WTC11 (cell line): ENCODE measurements at regions not wholly inside any gene's neighbourhood (a gene's known extent, or its start where the extent isn't known, plus 50 kb on each side); places are given as distances from the start of the nearest gene placed in this dataset.

Experiments used
- ATAC-seq: fragments of 200-7000 bp; cut with Tn5 transposase; 2 replicates; pipeline ENCODE4 v1.10.0; 2021; ENCODE audit warnings: mild to moderate bottlenecking, moderate library complexity
- CTCF ChIA-PET: fragments of 300-600 bp; sonication (Branson Sonifier 250); formaldehyde crosslinking; loops from one replicate; lab custom pipeline; 2021; ENCODE audit warnings: antibody characterized with exemption; lab: Charles Lee
- POLR2A ChIA-PET: fragments of 350-600 bp; sonication (Branson Sonifier 250); formaldehyde crosslinking; loops from one replicate; lab custom pipeline; 2021; ENCODE audit warnings: antibody characterized with exemption; lab: Charles Lee
- DNase-seq: peaks from one replicate; pipeline ENCODE4 v3.0.0; 2021; ENCODE audit warnings: low spot score
- H3K27ac Mint-ChIP-seq: 2 replicates; pipeline ENCODE4 v1.8.0; 2021; ENCODE audit warnings: mixed read lengths
- H3K27me3 Mint-ChIP-seq: 2 replicates; pipeline ENCODE4 v1.8.0; 2021; ENCODE audit warnings: low read depth, mild to moderate bottlenecking, moderate library complexity, mixed read lengths
- H3K36me3 Mint-ChIP-seq: 2 replicates; pipeline ENCODE4 v1.8.0; 2021; ENCODE audit warnings: mixed read lengths
- H3K4me1 Mint-ChIP-seq: 2 replicates; pipeline ENCODE4 v1.8.0; 2022; ENCODE audit warnings: mixed read lengths
- H3K4me3 Mint-ChIP-seq: 2 replicates; pipeline ENCODE4 v1.8.0; 2021; ENCODE audit warnings: mild to moderate bottlenecking, moderate library complexity, mixed read lengths
- H3K9me3 Mint-ChIP-seq: 2 replicates; pipeline ENCODE4 v1.8.0; 2021; ENCODE audit warnings: mixed read lengths
- CDX4 ChIP-seq: fragments of 250-450 bp; sonication (Bioruptor Pico); IDR thresholded peaks from 2 replicates; pipeline ENCODE4 v1.9.0; 2021; ENCODE audit warnings: moderate library complexity, mild to moderate bottlenecking, inconsistent platforms, borderline replicate concordance
- CTCF ChIP-seq: fragments of 200-600 bp; IDR thresholded peaks from 2 replicates; pipeline ENCODE4 v1.8.0; 2022; ENCODE audit warnings: antibody characterized with exemption
- FOXK1 ChIP-seq: sonication (generic); formaldehyde crosslinking; IDR thresholded peaks from 2 replicates; pipeline ENCODE4 v1.8.0; 2022; ENCODE audit warnings: mild to moderate bottlenecking, moderate library complexity, missing genetic modification reagents
- GRHL2 ChIP-seq: fragments of 250-450 bp; sonication (Bioruptor Pico); IDR thresholded peaks from 2 replicates; pipeline ENCODE4 v1.8.0; 2022; ENCODE audit warnings: mild to moderate bottlenecking, moderate library complexity; ENCODE audit not compliant: insufficient replicate concordance, severe bottlenecking
- KAT7 ChIP-seq: sonication (generic); formaldehyde crosslinking; IDR thresholded peaks from 2 replicates; pipeline ENCODE4 v1.8.1; 2023; ENCODE audit warnings: missing genetic modification reagents, mild to moderate bottlenecking, borderline replicate concordance
- MAX ChIP-seq: sonication (generic); formaldehyde crosslinking; IDR thresholded peaks from 2 replicates; pipeline ENCODE4 v1.8.0; 2022; ENCODE audit warnings: mild to moderate bottlenecking, missing genetic modification reagents
- MXD4 ChIP-seq: fragments of 250-450 bp; sonication (Bioruptor Pico); IDR thresholded peaks from 2 replicates; pipeline ENCODE4 v1.8.0; 2021; ENCODE audit warnings: mild to moderate bottlenecking, moderate library complexity, borderline replicate concordance
- NFE2L1 ChIP-seq: sonication (generic); formaldehyde crosslinking; IDR thresholded peaks from 2 replicates; pipeline ENCODE4 v1.8.1; 2023; ENCODE audit warnings: missing genetic modification reagents
- NR3C1 ChIP-seq: sonication (generic); formaldehyde crosslinking; conservative IDR thresholded peaks from 2 replicates; pipeline ENCODE4 v1.8.1; 2023; ENCODE audit warnings: low read depth, mild to moderate bottlenecking, missing genetic modification reagents
- PRRX2 ChIP-seq: fragments of 250-450 bp; sonication (Bioruptor Pico); IDR thresholded peaks from 2 replicates; pipeline ENCODE4 v1.8.0; 2021; ENCODE audit warnings: mild to moderate bottlenecking
- SOX15 ChIP-seq: fragments of 250-450 bp; sonication (Bioruptor Pico); IDR thresholded peaks from 2 replicates; pipeline ENCODE4 v1.9.0; 2021; ENCODE audit warnings: mild to moderate bottlenecking
- USF1 ChIP-seq: sonication (generic); formaldehyde crosslinking; IDR thresholded peaks from 2 replicates; pipeline ENCODE4 v1.8.0; 2022; ENCODE audit warnings: mild to moderate bottlenecking, missing genetic modification reagents
- USF2 ChIP-seq: sonication (generic); formaldehyde crosslinking; IDR thresholded peaks from 2 replicates; pipeline ENCODE4 v1.8.1; 2023; ENCODE audit warnings: mild to moderate bottlenecking, missing genetic modification reagents, moderate library complexity

- H3K27ac Mint-ChIP-seq, result no peak overlapping the region
- ChIA-PET POLR2A (no interaction called here), CTCF (interaction anchor here (0.5 to 2.2 kb wide), 48 partner anchors 8 to 1637 kb away, joined by 3 to 94 read pairs (median 4); no protein-coding TSS in a partner anchor)
- no peak overlapping the region for H3K4me3 Mint-ChIP-seq
- H3K9me3 Mint-ChIP-seq, result peaks cover 26% of the 10 kb centered on the region
- H3K4me1 Mint-ChIP-seq, result peaks cover 6% of the 10 kb centered on the region; the same call in 1 of the 2 replicates
- no peaks in the 10 kb centered on the region for H3K36me3 Mint-ChIP-seq
- no peaks in the 10 kb centered on the region for H3K27me3 Mint-ChIP-seq
- TF ChIP-seq CTCF (peak; percentile 75), GRHL2 (CRISPR knock-in tag) (no peak)
- DNase-seq (peak; percentile 64), ATAC-seq (peak; percentile 98)
Measured at GRCh38 chr1:101357444-101357986, 120.7 kb downstream of the S1PR1 start.

- ATAC-seq, result no peak
- Mint-ChIP-seq H3K36me3 (no peaks in the 10 kb centered on the region), H3K27ac (no peak overlapping the region)
- POLR2A ChIA-PET, result no interaction called here
- TF ChIP-seq MAX (CRISPR knock-in tag), result no peak
- no peak for TF ChIP-seq PRRX2 (CRISPR knock-in tag)
- no peak for TF ChIP-seq MXD4 (CRISPR knock-in tag)
- no peak for TF ChIP-seq KAT7 (CRISPR knock-in tag)
- TF ChIP-seq FOXK1 (CRISPR knock-in tag), result no peak
- no peak for TF ChIP-seq CDX4 (CRISPR knock-in tag)
- no peak for TF ChIP-seq NFE2L1 (CRISPR knock-in tag)
- TF ChIP-seq, all 79 proteins: peak for 0
- Mint-ChIP-seq H3K4me3 (no peak overlapping the region), H3K27me3 (no peaks in the 10 kb centered on the region), H3K9me3 (peaks cover 26% of the 10 kb centered on the region), H3K4me1 (peaks cover 17% of the 10 kb centered on the region)
- DNase-seq, result no peak
- CTCF ChIA-PET, result no interaction called here
Measured at GRCh38 chr1:101360506-101360905, 123.7 kb downstream of the S1PR1 start.

- Mint-ChIP-seq H3K36me3 (no peaks in the 10 kb centered on the region), H3K4me3 (no peak overlapping the region), H3K4me1 (peaks cover 12% of the 10 kb centered on the region), H3K27me3 (no peaks in the 10 kb centered on the region), H3K27ac (no peak overlapping the region), H3K9me3 (peaks cover 21% of the 10 kb centered on the region)
- DNase-seq, result no peak
- CTCF ChIA-PET, result interaction anchor here (1.9 kb wide), 1 partner anchor 125 kb away, joined by 4 read pairs; no protein-coding TSS in a partner anchor
- TF ChIP-seq USF1 (no peak), GRHL2 (CRISPR knock-in tag) (no peak), SOX15 (CRISPR knock-in tag) (no peak), NFE2L1 (CRISPR knock-in tag) (no peak), PRRX2 (CRISPR knock-in tag) (no peak), NR3C1 (CRISPR knock-in tag) (no peak), USF2 (CRISPR knock-in tag) (no peak)
- POLR2A ChIA-PET, result no interaction called here
- ATAC-seq, result no peak
Measured at GRCh38 chr1:101363891-101364318, 127.1 kb downstream of the S1PR1 start.
